Left renal cortex interstitium (tissue), 4 donors: ENCODE measurements at regions not wholly inside any gene's neighbourhood (a gene's known extent, or its start where the extent isn't known, plus 50 kb on each side); places are given as distances from the start of the nearest gene placed in this dataset.
"Not testable (repeated sequence)": the region's sequence is repeated elsewhere in the genome, so short reads cannot be mapped to it uniquely, and the experiment has no call there.

ENCODE experiments used
- DNase-seq, 4 donors: peaks; one replicate each; pipeline ENCODE4 v3.0.0-alpha.2; 2013; ENCODE audit warnings: low read depth in 4 of 4, low spot score in 2 of 4, missing footprints in 1 of 4

- no peak for DNase-seq
Measured at GRCh38 chr2:193502363-193503035, 1307.8 kb upstream of the TMEFF2 start.

GRCh38 chr2:193496786-193497185 is 1302.1 kb upstream of the TMEFF2 start:
- no peak for DNase-seq

- no peak for DNase-seq
Measured at GRCh38 chr2:193482557-193482956, 1287.8 kb upstream of the TMEFF2 start.

GRCh38 chr2:193480187-193480586 is 1285.5 kb upstream of the TMEFF2 start:
- DNase-seq, result no peak

DNA sequence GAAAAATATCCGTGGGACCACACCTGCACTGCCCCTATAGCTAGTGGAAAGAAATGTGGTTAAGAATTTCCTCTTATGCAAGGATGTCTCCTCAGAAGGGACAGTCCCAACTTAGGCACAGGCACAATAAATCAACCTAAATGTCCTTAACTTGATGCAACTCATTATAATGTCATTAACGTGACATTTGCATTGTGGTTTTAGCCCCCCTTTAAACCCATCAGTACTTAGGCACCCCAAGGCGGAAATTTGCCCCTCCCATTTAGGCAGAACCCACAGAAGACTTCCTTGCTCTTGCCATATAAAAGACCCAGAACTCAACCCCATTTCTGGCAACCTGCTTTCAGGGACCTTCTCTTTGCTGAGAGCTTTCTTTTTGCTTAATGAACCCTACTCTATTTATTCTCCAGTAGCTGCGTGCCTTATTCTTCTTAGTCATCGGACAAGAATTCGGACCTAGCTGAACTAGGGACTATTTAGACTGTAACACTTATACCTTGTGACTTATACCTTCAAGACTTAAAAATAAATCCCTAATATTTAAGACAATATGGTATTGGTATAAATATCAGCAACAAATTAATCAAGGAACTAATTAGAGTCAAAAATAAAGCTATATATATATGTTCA is 1281.6 kb upstream of the TMEFF2 start:
- no peak for DNase-seq

DNA sequence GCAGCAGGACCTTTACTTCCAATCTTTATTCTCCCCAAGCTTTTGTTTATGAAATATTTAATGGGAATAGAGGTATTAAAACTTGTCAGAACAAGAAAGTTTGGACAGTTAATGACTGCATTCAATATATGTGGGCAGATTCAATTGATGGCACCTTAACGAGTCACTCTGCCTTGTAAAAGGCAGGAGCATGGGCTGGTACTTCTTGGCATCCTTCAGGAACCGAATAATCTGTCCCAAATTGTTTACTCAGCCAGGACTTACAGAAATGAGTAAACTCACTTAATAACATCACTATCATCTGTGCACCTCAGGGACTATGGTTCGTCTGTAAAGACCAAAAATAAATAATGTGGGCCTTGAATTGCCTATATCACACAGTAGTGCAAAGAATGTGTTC is 1280.3 kb upstream of the TMEFF2 start:
- no peak for DNase-seq

DNA sequence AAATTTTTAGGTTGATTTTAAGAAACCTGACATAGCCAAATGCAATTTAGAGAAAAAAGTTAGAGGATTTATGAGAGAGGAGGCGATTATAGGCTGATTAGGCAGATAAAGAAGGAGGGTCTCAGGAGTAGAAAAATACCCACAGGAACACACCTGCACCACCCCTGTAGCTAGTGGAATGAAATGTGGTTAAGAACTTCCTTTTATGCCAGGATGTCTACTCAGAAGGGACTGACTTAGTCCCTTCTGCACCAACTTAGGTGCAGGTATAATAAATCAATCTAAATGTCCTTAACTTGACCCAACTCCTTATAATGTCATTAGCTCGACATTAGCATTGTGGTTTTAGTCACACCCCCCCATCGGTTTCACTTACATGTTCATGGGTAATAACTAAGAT is 1274.5 kb upstream of the TMEFF2 start:
- no peak for DNase-seq

GRCh38 chr2:193467276-193467987 is 1272.7 kb upstream of the TMEFF2 start:
- DNase-seq, result no peak

DNA sequence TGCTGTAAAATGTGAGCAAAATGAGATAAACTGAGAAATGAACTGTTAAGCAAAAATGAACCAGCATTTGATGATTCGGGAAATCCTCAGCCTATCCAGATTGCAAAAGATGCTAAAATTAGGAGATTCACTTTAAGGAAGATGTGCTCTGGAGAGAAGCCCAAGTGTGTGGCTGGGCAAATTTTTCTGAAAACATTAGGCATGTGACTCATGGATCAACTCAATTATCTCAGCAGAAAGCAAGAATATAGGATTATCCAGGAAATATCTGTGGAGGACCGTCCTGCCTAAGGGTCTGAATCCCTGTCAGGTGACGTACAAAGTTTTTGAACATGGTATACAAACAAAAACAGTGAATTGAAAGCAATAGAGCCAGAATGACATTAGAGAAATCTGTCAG is 1268.3 kb upstream of the TMEFF2 start:
- no peak for DNase-seq

GRCh38 chr2:193462411-193462810 is 1267.7 kb upstream of the TMEFF2 start:
- no peak for DNase-seq

DNA sequence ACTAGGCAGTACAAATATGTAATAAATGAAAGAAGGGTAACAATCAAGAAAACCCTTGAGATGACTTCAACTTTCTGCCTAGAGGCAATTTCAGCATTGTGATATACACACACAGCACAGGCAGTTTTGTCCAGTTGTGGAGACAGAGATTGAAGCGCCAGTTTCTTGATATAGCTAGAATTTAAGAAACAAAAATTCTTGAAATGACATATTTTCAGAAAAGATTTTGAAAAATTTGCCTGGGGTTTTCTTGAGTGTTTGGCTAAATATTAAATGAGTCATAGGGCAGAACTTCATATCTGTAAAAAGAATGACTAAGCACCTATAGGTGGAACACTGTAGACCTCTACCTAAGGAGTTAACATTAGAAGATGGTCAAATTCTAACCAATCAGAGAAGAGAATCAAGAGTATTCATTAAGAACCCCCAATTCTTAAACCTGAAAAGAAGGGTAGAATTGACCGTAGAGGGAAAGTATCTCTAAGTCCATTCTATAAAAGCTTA is 1266.8 kb upstream of the TMEFF2 start:
- no peak for DNase-seq

DNA sequence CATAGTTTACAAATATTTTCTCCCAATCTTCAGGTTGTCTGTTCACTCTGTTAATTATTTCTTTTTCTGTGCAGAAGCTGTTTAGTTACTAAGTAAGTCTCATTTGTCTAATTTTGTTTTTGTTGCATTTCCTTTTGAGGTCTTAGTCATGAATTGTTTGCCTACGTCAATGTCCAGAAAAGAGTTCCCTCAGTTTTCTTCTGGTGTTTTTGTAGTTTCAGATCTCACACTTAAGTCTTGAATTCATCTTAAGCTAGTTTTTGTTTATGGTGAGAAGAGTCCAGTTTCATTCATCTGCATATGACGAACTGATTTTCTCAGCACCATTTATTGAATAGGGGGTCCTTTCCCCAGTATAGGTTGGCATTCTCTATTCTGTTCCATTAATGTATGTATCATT is 1252.2 kb upstream of the TMEFF2 start:
- DNase-seq, result no peak

- DNase-seq, result no peak
Measured at GRCh38 chr2:193442293-193442692, 1247.6 kb upstream of the TMEFF2 start.

DNA sequence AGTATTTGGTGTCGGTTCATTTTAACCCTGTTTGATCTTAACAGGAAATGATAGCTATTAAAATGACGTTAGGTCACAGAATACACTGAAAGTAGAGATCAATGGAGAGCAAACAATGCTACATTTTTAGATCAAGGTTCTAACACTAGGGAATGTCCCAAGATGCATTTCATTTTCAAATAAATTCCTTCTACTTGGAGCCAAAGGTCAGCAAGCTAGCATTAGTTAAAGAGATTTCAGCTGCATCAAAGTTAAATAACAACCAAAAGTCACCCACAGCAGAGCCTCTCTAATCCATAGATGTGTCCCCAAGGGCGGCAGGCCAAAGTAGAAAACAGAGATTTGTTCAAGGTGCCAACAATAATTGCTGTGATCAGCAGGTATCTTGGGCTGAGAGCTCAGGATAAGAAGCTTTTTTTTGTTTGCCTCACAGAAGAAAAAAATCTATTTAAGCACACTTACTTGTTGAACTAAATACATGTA is 1233.6 kb upstream of the TMEFF2 start:
- no peak for DNase-seq

DNA sequence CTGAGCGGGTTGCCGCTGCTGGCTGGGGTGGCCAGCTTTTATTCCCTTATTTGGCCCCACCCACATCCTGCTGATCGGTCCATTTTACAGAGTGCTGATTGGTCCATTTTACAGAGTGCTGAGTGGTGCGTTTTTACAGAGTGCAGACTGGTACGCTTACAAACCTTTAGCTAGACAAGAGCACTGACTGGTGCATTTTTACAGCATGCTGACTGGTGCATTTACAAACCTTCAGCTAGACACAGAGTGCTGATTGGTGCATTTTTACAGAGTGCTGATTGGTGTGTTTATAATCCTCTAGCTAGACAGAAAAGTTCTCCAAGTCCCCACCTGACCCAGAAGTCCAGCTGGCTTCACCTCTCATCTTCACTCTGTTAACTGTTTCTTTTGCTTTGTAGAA is 1217.6 kb upstream of the TMEFF2 start:
- not testable (repeated sequence) for DNase-seq

- DNase-seq, result no peak
Measured at GRCh38 chr2:193409951-193410350, 1215.2 kb upstream of the TMEFF2 start.

GRCh38 chr2:193382583-193382982 is 1187.8 kb upstream of the TMEFF2 start:
- DNase-seq, result no peak

- DNase-seq, result no peak
Measured at GRCh38 chr2:193377789-193378188, 1183.1 kb upstream of the TMEFF2 start.

DNA sequence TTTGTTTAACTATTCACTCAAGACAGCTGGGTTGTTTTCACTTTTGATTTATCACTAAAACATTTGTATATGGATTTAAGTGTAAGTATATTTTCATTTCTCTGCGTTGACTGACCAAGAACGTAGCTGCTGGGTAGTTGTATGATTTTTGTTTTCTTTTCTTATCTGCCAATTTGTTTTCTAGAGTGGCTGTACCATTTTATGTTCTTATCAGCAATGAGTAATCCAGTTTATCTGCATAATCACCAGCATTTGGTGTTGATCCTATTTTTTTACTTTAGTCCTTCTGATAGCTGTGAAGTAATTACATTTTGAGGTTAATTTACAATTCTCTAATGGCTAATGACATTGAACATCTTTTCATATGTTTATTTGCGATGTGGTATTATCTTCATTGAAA is 1178.4 kb upstream of the TMEFF2 start:
- no peak for DNase-seq

DNA sequence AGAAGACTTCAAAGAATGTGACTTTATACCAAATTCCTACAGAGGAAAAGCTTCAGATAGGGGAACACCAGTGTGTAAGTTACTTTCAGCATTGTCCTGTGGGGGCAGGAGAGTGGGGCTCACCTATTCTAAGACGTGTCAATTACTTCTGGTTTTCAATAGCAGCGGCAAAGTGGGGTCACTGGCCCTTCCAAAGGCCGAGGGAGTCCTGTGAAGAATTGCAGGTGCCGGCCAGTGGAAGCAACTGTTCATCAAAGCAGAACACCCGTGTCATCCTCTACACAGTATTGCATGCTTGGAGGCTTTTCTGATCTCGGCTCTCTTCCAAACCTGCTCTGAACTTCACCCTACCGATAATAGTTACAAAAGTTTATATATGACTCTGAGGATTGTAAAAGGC is 1176.5 kb upstream of the TMEFF2 start:
- DNase-seq, result no peak

GRCh38 chr2:193368615-193369014 is 1173.9 kb upstream of the TMEFF2 start:
- DNase-seq, result no peak

DNA sequence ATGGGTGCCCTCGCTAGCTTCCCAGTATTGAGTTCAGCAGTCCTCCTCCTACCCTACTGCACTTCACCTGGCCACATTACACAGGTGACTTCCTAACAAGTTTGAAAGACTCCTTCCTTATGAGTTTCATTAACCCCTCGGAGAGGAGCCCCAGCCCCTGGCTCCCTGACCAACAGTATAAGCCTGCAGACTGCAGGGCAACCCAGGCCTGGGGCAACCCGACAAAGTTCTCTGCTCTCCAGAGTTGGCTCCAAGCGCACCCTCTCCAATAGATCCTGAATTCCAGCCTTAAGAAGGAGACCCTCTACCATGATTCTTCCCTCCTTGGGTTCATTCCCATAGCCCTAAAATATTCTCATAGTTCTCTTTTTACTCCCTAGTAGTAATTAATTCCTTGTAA is 1162.8 kb upstream of the TMEFF2 start:
- DNase-seq, result no peak
